ENCODE measurements at regions not wholly inside any gene's neighbourhood (a gene's known extent, or its start where the extent isn't known, plus 50 kb on each side); places are given as distances from the start of the nearest gene placed in this dataset.

DNA sequence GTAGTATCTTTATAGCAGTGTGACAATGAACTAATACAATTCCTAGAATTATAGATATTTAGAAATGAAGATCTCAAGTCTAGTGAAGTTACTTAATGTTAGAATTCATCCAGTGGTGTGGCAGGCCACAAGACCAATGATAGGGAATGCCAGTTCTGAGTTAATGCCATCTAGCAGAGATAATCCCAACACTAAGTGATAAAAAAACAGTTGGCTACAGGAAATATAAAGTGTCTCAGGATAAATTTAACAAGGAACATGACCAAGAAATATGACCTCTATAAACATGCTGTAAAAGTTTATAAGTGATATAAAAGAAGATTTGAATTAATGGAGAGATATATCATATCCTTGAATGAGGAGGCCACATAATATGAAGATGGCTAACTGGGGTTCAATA lies 1790.5 kb upstream of the ADGRL3 start:
- TF ChIP-seq, protein P1, sequence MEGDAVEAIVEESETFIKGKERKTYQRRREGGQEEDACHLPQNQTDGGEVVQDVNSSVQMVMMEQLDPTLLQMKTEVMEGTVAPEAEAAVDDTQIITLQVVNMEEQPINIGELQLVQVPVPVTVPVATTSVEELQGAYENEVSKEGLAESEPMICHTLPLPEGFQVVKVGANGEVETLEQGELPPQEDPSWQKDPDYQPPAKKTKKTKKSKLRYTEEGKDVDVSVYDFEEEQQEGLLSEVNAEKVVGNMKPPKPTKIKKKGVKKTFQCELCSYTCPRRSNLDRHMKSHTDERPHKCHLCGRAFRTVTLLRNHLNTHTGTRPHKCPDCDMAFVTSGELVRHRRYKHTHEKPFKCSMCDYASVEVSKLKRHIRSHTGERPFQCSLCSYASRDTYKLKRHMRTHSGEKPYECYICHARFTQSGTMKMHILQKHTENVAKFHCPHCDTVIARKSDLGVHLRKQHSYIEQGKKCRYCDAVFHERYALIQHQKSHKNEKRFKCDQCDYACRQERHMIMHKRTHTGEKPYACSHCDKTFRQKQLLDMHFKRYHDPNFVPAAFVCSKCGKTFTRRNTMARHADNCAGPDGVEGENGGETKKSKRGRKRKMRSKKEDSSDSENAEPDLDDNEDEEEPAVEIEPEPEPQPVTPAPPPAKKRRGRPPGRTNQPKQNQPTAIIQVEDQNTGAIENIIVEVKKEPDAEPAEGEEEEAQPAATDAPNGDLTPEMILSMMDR (conservative IDR thresholded peaks at IDR 0.05; ENCODE audit: low read depth, low read length): no peak
- TF ChIP-seq EZH2 (IDR thresholded peaks at IDR 0.05; ENCODE audit: borderline replicate concordance, low read depth, low read length, poor library complexity, severe bottlenecking): no peak
